ENCODE measurements at regions not wholly inside any gene's neighbourhood (a gene's known extent, or its start where the extent isn't known, plus 50 kb on each side); places are given as distances from the start of the nearest gene placed in this dataset.

GRCh38 chr13:107138486-107138885 is 570.5 kb upstream of the ARGLU1 start:
- Histone ChIP-seq H3K9me1 (ENCODE audit: control insufficient read depth, insufficient read depth, low read length) (no peaks in the 10 kb centered on the region), H3K9me3 (replicated peaks; ENCODE audit: control insufficient read depth, insufficient read depth, low read depth, low read length) (no peaks in the 10 kb centered on the region), H3K4me2 (ENCODE audit: insufficient read depth, low read length) (no peak overlapping the region), H4K20me1 (replicated peaks; ENCODE audit: control insufficient read depth, insufficient read depth, low read length) (no peaks in the 10 kb centered on the region), H3K4me3 (no peak overlapping the region), H3K4me1 (replicated peaks in 1 of 2; ENCODE audit: control insufficient read depth in 2 of 2, insufficient read depth in 2 of 2, low read length in 2 of 2) (no peaks in the 10 kb centered on the region), H2AFZ (ENCODE audit: low read depth, low read length) (no peak overlapping the region), H3K27ac (ENCODE audit: extremely low read depth, low read depth, low read length) (no peak overlapping the region), H3K9ac (ENCODE audit: insufficient read depth in 1 of 2, low read depth in 2 of 2, low read length in 2 of 2) (no peak overlapping the region), H3K27me3 (ENCODE audit: control insufficient read depth in 2 of 2, insufficient read depth in 2 of 2, low read length in 2 of 2) (no peaks in the 10 kb centered on the region), H3K36me3 (ENCODE audit: control insufficient read depth, insufficient read depth, low read length) (no peaks in the 10 kb centered on the region), H3K79me2 (ENCODE audit: control insufficient read depth, insufficient read depth, low read length) (no peaks in the 10 kb centered on the region)
- intact Hi-C loops (cut with micrococcal nuclease), result no loop called here
- ChIA-PET POLR2A (no interaction called here), CTCF (ENCODE audit: low intra/inter-chr PET ratio) (no interaction called here)
- TF ChIP-seq PATZ1 (CRISPR knock-in tag; IDR thresholded peaks at IDR 0.05; ENCODE audit: borderline replicate concordance) (no peak), RBM17 (IDR thresholded peaks at IDR 0.05; ENCODE audit: borderline replicate concordance, low read depth, low read length) (no peak), ZNF75A (CRISPR knock-in tag; IDR thresholded peaks at IDR 0.05) (no peak), ZNF280B (CRISPR knock-in tag; IDR thresholded peaks at IDR 0.05) (no peak), POLR2H (tag; IDR thresholded peaks at IDR 0.05; ENCODE audit: low read depth) (no peak)
- DNase-seq (ENCODE audit: extremely low read depth in 1 of 4, low spot score in 3 of 4), result no peak
- FAIRE-seq, result no peak
- ATAC-seq, result no peak
- in situ Hi-C loops (cut with MboI), result no loop called here
- WGBS (ENCODE audit: insufficient coverage, low coverage, missing lambda C conversion rate), result 0% methylated on average over 1 of the region's 1 CpG
- BruUV-seq (replicated peaks), result no TSS peak

Data from K562 (cell line).